Thyroid gland (tissue), 4 donors: ENCODE measurements at regions not wholly inside any gene's neighbourhood (a gene's known extent, or its start where the extent isn't known, plus 50 kb on each side); places are given as distances from the start of the nearest gene placed in this dataset.

Experiments
- DNase-seq, 2 donors: peaks; one replicate each; pipeline ENCODE4 v3.0.0-alpha.2; 2019
- H3K27ac ChIP-seq, 3 donors: fragments of 200-600 bp; sonication (generic); 1 replicate in 2 of 3; 2 replicates in 1 of 3; pipeline ENCODE4 v1.5.1; 2016 to 2019; ENCODE audit warnings: mild to moderate bottlenecking in 1 of 3, moderate library complexity in 1 of 3
- H3K27me3 ChIP-seq: fragments of 200-600 bp; sonication (generic); one replicate; pipeline ENCODE4 v1.5.1; 2019
- H3K36me3 ChIP-seq, 2 donors: fragments of 200-600 bp; sonication (generic); one replicate each; pipeline ENCODE4 v1.5.1; 2016 to 2019
- H3K4me1 ChIP-seq, 2 donors: fragments of 200-600 bp; sonication (generic); one replicate each; pipeline ENCODE4 v1.5.1; 2017 to 2019
- H3K4me3 ChIP-seq, 3 donors: fragments of 200-600 bp; sonication (generic); replicated peaks in 1 of 3; 1 replicate in 2 of 3; 2 replicates in 1 of 3; pipeline ENCODE4 v1.5.1; 2016; ENCODE audit warnings: mild to moderate bottlenecking in 1 of 3
- H3K9me3 ChIP-seq: fragments of 200-600 bp; sonication (generic); one replicate; pipeline ENCODE4 v1.5.1; 2017
- CTCF ChIP-seq, 6 experiments: fragments of 200-600 bp in 3 of 6; fragments of 450-650 bp in 3 of 6; sonication (generic) in 3 of 6; IDR thresholded peaks; one replicate each; pipeline ENCODE4 v1.5.1; 2016 to 2019; ENCODE audit warnings: antibody characterized with exemption in 6 of 6, mild to moderate bottlenecking in 2 of 6, inconsistent platforms in 1 of 6, moderate library complexity in 1 of 6
- POLR2A ChIP-seq, 2 donors: fragments of 450-650 bp; IDR thresholded peaks; one replicate each; pipeline ENCODE4 v1.6.1; 2017; ENCODE audit warnings: antibody characterized with exemption in 2 of 2, mild to moderate bottlenecking in 2 of 2, moderate library complexity in 1 of 2
- WGBS, 2 donors: methylation state at CpG; one replicate each; pipeline ENCODE4 v1.1.5; 2017; 5-methylcytosine and 5-hydroxymethylcytosine counted together
- intact Hi-C: fragments of 100-400 bp; cut with DNase I; formaldehyde crosslinking; loops from one replicate; pipeline ENCODE4 v1.15.1; 2023

GRCh38 chr13:80100636-80101035 is 240.3 kb downstream of the SPRY2 start:
- WGBS, 2 donors = 86 to 88% methylated on average over 2 of the region's 2 CpGs
- intact Hi-C loops = no loop called here
- H3K36me3 ChIP-seq = no peaks in the 10 kb centered on the region
- no peaks in the 10 kb centered on the region for H3K4me1 ChIP-seq
- no peak overlapping the region for H3K27ac ChIP-seq
- no peak overlapping the region for H3K4me3 ChIP-seq
- TF ChIP-seq CTCF (IDR thresholded peaks at IDR 0.05) (no peak), POLR2A (IDR thresholded peaks at IDR 0.05) (no peak)
- no peak for DNase-seq
- no peaks in the 10 kb centered on the region for H3K27me3 ChIP-seq
- no peaks in the 10 kb centered on the region for H3K9me3 ChIP-seq

- no peak for DNase-seq
- Histone ChIP-seq H3K9me3 (no peaks in the 10 kb centered on the region), H3K27ac (no peak overlapping the region), H3K27me3 (no peaks in the 10 kb centered on the region), H3K4me3 (no peak overlapping the region), H3K36me3 (no peaks in the 10 kb centered on the region), H3K4me1 (no peaks in the 10 kb centered on the region)
- TF ChIP-seq POLR2A (IDR thresholded peaks at IDR 0.05) (no peak), CTCF (IDR thresholded peaks at IDR 0.05) (no peak)
- intact Hi-C loops = no loop called here
- WGBS, 2 donors = 90 to 94% methylated on average over 2 of the region's 2 CpGs
Measured at GRCh38 chr13:80097561-80097960, 243.4 kb downstream of the SPRY2 start.

- DNase-seq = no peak
- Histone ChIP-seq H3K9me3 (no peaks in the 10 kb centered on the region), H3K27me3 (no peaks in the 10 kb centered on the region), H3K4me3 (no peak overlapping the region), H3K27ac (no peak overlapping the region), H3K36me3 (no peaks in the 10 kb centered on the region), H3K4me1 (no peaks in the 10 kb centered on the region)
- intact Hi-C loops = no loop called here
- no peak for TF ChIP-seq POLR2A (IDR thresholded peaks at IDR 0.05)
- no peak for TF ChIP-seq CTCF (IDR thresholded peaks at IDR 0.05)
- 63 to 67% methylated on average over 2 of the region's 2 CpGs for WGBS, 2 donors
Measured at GRCh38 chr13:80096383-80096782, 244.5 kb downstream of the SPRY2 start.

- no peaks in the 10 kb centered on the region for H3K9me3 ChIP-seq
- intact Hi-C loops = no loop called here
- H3K27ac ChIP-seq = no peak overlapping the region
- DNase-seq = no peak
- H3K4me1 ChIP-seq = no peaks in the 10 kb centered on the region
- H3K36me3 ChIP-seq = no peaks in the 10 kb centered on the region
- H3K27me3 ChIP-seq = no peaks in the 10 kb centered on the region
- H3K4me3 ChIP-seq = no peak overlapping the region
- TF ChIP-seq POLR2A (IDR thresholded peaks at IDR 0.05) (no peak), CTCF (IDR thresholded peaks at IDR 0.05) (no peak)
- 71 to 88% methylated on average over 1 of the region's 1 CpG for WGBS, 2 donors
Measured at GRCh38 chr13:80094526-80094925, 246.4 kb downstream of the SPRY2 start.

GRCh38 chr13:80093888-80094287 is 247.0 kb downstream of the SPRY2 start:
- H3K4me1 ChIP-seq = no peaks in the 10 kb centered on the region
- H3K9me3 ChIP-seq = no peaks in the 10 kb centered on the region
- DNase-seq = no peak
- H3K36me3 ChIP-seq = no peaks in the 10 kb centered on the region
- intact Hi-C loops = no loop called here
- no peaks in the 10 kb centered on the region for H3K27me3 ChIP-seq
- WGBS, 2 donors = 90 to 97% methylated on average over 10 of the region's 10 CpGs
- no peak for TF ChIP-seq CTCF (IDR thresholded peaks at IDR 0.05)
- TF ChIP-seq POLR2A (IDR thresholded peaks at IDR 0.05) = no peak
- H3K4me3 ChIP-seq = no peak overlapping the region
- no peak overlapping the region for H3K27ac ChIP-seq
